HFF-Myc (cell line): ENCODE measurements at regions not wholly inside any gene's neighbourhood (a gene's known extent, or its start where the extent isn't known, plus 50 kb on each side); places are given as distances from the start of the nearest gene placed in this dataset.

ENCODE experiments used
- DNase-seq: peaks from one replicate; pipeline ENCODE4 v3.0.0-alpha.2; 2011; ENCODE audit warnings: low read depth; ENCODE audit errors: extremely low read depth
- H3K4me3 ChIP-seq: replicated peaks from 2 replicates; pipeline ENCODE4 v1.5.1; 2011; ENCODE audit warnings: low read depth, mild to moderate bottlenecking, control low read depth, low read length
- TF ChIP-seq, protein P1 (sequence below): IDR thresholded peaks from 2 replicates; pipeline ENCODE4 v1.5.1; 2012; ENCODE audit warnings: mild to moderate bottlenecking, low read depth, low read length, control low read depth; ENCODE audit errors: missing control alignments

DNA sequence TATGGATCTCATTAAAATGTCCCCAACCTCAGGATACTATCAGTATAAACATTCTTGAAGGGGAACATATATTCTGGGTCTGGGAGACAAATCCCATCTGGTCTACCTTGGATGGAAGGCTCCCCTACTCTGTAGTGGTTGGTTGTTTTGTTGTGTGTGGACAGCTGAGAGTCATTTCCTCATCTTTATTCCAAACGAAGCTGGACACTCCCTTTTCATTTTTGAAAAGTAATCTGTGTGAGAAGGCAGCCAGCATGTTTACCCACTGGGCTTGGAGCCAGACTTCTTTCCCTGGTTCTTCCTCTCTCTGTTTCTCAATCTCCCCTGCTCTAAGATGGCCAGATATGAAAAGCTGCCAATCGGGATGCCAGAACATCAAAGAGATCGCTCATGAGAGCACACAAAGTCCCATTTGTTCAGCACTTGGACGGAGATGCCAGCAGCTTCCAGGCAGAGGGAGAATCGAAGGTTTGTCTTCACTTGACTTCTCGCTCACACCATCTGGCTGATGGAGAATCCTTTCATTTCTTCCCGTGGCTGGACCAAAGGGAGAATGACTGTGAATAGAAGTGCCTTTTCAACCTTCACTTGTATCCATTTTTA, 108.1 kb upstream of the AGR3 start:
- DNase-seq, result peak; percentile 42
- H3K4me3 ChIP-seq, result peak overlapping the region; percentile 23
- TF ChIP-seq, protein P1, sequence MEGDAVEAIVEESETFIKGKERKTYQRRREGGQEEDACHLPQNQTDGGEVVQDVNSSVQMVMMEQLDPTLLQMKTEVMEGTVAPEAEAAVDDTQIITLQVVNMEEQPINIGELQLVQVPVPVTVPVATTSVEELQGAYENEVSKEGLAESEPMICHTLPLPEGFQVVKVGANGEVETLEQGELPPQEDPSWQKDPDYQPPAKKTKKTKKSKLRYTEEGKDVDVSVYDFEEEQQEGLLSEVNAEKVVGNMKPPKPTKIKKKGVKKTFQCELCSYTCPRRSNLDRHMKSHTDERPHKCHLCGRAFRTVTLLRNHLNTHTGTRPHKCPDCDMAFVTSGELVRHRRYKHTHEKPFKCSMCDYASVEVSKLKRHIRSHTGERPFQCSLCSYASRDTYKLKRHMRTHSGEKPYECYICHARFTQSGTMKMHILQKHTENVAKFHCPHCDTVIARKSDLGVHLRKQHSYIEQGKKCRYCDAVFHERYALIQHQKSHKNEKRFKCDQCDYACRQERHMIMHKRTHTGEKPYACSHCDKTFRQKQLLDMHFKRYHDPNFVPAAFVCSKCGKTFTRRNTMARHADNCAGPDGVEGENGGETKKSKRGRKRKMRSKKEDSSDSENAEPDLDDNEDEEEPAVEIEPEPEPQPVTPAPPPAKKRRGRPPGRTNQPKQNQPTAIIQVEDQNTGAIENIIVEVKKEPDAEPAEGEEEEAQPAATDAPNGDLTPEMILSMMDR, result no peak

DNA sequence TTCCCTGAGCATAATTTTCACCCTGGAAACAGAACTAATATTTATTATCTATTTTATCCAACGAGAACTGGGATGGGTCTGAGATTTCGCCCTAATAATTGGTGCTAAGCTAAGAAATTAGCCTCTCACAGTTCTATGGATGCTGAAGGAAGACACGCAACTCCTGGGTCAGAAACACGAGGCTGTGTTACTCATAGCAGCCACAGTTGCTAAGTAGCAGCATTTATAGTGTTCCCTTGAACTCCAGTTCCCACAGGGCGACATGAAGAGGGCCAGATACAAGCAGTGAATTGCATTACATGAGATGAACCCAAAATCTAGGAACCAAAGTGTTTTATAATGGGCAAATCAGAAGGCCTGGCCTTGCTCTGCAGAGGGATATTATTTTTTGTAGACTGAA, 109.8 kb upstream of the AGR3 start:
- TF ChIP-seq, protein P1, result no peak
- no peak for DNase-seq
- no peak overlapping the region for H3K4me3 ChIP-seq

DNA sequence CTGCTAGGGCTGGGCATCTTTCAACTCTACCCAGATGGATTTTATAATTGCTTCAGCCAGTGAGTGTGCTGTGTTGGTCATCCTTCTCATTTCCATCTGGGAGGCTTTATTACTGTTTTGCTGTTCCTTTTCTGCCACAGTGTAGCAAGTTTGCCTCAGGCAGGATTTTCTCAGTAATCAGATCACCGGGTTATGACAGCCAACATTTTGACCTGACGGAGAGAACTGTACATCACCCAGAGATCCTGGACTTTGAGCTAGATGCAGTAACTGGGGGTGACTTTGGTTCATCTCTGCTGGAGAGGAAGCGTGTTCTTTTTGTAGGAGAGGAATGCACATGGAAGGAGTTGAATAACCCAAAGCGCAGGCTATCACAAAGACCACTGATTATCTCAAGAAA, 111.8 kb upstream of the AGR3 start:
- no peak for DNase-seq
- H3K4me3 ChIP-seq, result no peak overlapping the region
- TF ChIP-seq, protein P1, result no peak

DNA sequence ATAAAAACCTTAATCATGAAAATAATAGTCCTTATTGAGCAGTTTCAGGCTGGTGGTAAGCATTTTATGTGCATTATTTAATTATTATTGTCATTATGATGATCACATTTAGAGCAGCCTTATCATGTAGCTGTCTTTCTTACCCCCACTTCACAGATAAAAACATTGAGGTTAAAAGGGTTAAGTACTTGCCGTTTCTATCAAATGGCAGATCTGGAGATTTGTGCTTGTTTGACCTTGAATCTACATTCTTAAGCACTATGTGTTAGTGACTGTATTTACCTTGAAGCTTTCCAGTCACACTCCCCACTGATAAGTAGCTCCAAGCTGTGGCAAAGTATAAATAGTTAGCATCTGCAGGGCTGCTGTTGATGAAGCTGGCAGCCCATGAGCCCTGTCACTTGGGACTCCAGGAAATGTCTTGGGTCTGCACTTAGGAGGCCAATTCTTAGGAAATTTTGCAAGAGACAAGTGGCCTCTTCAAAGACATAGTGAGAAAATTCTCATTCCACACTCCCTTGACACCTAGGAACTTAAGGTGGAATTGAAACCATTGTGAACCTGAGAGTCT, 116.8 kb upstream of the AGR3 start:
- TF ChIP-seq, protein P1, result no peak
- DNase-seq, result no peak
- H3K4me3 ChIP-seq, result no peak overlapping the region

DNA sequence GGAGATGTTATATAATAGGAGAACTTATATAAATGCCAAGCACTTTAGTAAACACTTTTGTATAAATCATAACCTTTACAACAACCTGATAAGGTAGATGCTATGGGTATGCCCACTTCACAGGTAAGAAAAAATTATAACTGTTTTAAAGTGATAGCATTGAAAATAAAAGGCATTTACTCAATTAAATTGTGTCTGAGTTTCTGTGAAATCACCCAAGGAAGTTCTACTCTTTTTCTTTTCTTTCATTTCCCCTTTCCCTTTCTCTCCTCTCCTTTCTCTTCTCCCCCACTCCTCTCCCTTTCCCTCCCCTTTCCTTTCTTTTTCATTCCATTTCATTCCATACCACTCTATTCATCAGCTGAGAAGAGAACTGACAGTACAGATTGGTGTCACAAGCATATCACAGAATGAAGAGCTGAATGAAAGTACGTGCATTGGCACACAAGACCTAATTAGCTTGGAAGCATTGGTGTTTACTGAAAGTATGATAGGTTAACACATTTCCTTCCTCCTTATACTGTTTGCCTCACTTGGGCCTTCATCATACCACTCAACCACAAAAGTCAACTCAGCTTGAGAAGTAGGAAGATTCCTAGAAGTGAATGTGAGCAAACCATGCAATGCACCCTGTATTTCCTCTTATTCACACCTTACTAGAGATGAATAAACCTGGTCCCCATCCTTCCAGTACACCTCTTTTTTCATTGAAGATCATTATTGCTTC, 117.9 kb upstream of the AGR3 start:
- TF ChIP-seq, protein P1, result no peak
- no peak for DNase-seq

DNA sequence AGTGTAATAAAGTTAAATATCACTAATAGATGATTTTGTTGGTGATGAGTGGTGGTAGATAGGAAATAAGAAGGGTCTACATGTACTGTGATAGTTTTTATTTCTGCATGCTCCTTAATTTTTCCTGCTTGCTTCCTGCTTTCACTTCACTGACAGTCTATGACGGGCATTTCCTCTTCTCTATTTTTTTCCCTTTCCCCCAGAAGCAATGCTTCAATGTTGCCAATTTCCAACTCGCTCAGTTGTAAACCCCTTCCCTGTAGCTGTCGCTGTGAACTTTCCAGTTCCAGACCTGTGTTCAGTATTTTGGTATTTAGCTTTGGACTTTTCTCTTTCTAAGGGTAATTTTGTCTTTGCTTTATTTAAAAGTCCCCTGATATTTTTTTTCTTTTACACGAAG, 123.5 kb upstream of the AGR3 start:
- TF ChIP-seq, protein P1, result no peak
- H3K4me3 ChIP-seq, result no peak overlapping the region
- DNase-seq, result no peak

More for the DNA sequence above, 117.9 kb upstream of the AGR3 start:
- H3K4me3 ChIP-seq, result no peak overlapping the region
